Mucosa of descending colon (tissue), 3 donors: ENCODE measurements at regions not wholly inside any gene's neighbourhood (a gene's known extent, or its start where the extent isn't known, plus 50 kb on each side); places are given as distances from the start of the nearest gene placed in this dataset.

Source experiments
- ATAC-seq: fragments of 200-7000 bp; cut with Tn5 transposase; one replicate; pipeline ENCODE4 v1.9.1; 2020; ENCODE audit warnings: mild to moderate bottlenecking, moderate library complexity
- DNase-seq, 3 donors: peaks; one replicate each; pipeline ENCODE4 v3.0.0-alpha.2; 2020
- H3K36me3 ChIP-seq: fragments of 200-600 bp; one replicate; pipeline ENCODE4 v1.8.0; 2021; ENCODE audit warnings: low read depth, mild to moderate bottlenecking
- H3K4me1 ChIP-seq: fragments of 200-600 bp; one replicate; pipeline ENCODE4 v1.8.0; 2021; ENCODE audit warnings: low read depth, mild to moderate bottlenecking
- H3K4me3 ChIP-seq: fragments of 200-600 bp; one replicate; pipeline ENCODE4 v1.8.0; 2021; ENCODE audit warnings: mild to moderate bottlenecking
- H3K9me3 ChIP-seq: fragments of 200-600 bp; one replicate; pipeline ENCODE4 v1.8.0; 2021; ENCODE audit warnings: mild to moderate bottlenecking
- CTCF ChIP-seq: fragments of 200-600 bp; IDR thresholded peaks from one replicate; pipeline ENCODE4 v1.8.0; 2022; ENCODE audit warnings: antibody characterized with exemption, mild to moderate bottlenecking
- intact Hi-C, 2 donors: fragments of 100-400 bp; cut with DNase I in 1 of 2; cut with micrococcal nuclease in 1 of 2; formaldehyde crosslinking; loops; one replicate each; pipeline versions ENCODE4 v1.11.0 to v1.11.1; 2022; cut with DNase I, micrococcal nuclease
- donor health status: DM: no; HTN: no; CAD: no; lungs with moderate emphysema.
- donor health status: DM: no; HTN: no; CAD: no.
- donor health status: DM: no; HTN: yes; CAD: no.

- Histone ChIP-seq H3K36me3 (no peaks in the 10 kb centered on the region), H3K4me3 (no peak overlapping the region), H3K4me1 (no peaks in the 10 kb centered on the region), H3K9me3 (no peaks in the 10 kb centered on the region)
- DNase-seq (no peak), ATAC-seq (no peak)
- intact Hi-C loops, result no loop called here
- no peak for TF ChIP-seq CTCF
Observed at GRCh38 chr4:134531013-134531412, 329.4 kb upstream of the PABPC4L start.

DNA sequence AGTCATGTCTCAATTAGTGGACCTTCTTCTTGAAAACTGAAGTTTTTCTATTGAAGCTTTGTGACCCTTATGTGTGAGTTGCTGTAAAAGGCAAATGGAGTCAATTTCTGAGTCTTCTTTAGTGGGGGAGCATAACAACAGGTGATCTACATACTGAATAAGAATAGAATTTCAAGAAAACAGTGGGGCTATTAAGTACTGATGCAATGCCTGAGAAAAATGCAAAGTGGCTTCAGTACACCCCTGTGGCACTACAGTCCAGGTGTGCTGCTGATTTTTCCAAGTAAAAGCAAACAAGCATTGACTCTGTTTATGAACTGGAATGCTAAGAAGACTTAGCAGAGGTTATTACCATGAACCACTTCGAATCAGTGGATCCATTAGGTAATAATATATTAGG is 328.0 kb upstream of the PABPC4L start:
- no peaks in the 10 kb centered on the region for H3K4me1 ChIP-seq
- H3K4me3 ChIP-seq, result no peak overlapping the region
- no peak for TF ChIP-seq CTCF
- DNase-seq (no peak), ATAC-seq (no peak)
- intact Hi-C loops, result no loop called here
- H3K9me3 ChIP-seq, result no peaks in the 10 kb centered on the region
- no peaks in the 10 kb centered on the region for H3K36me3 ChIP-seq

- ATAC-seq (no peak), DNase-seq (no peak)
- Histone ChIP-seq H3K4me3 (no peak overlapping the region), H3K36me3 (no peaks in the 10 kb centered on the region), H3K9me3 (no peaks in the 10 kb centered on the region), H3K4me1 (no peaks in the 10 kb centered on the region)
- TF ChIP-seq CTCF, result no peak
- intact Hi-C loops, result no loop called here
Observed at GRCh38 chr4:134518574-134519217, 317.1 kb upstream of the PABPC4L start.

- no peak overlapping the region for H3K4me3 ChIP-seq
- no peaks in the 10 kb centered on the region for H3K36me3 ChIP-seq
- intact Hi-C loops, result no loop called here
- H3K9me3 ChIP-seq, result no peaks in the 10 kb centered on the region
- no peak for TF ChIP-seq CTCF
- no peaks in the 10 kb centered on the region for H3K4me1 ChIP-seq
- ATAC-seq (no peak), DNase-seq (no peak)
Observed at GRCh38 chr4:134510544-134510943, 309.0 kb upstream of the PABPC4L start.

- no peak for ATAC-seq
- intact Hi-C loops, result no loop called here
- no peaks in the 10 kb centered on the region for H3K4me1 ChIP-seq
- DNase-seq, result no peak
- no peak overlapping the region for H3K4me3 ChIP-seq
- TF ChIP-seq CTCF, result no peak
- no peaks in the 10 kb centered on the region for H3K36me3 ChIP-seq
- no peaks in the 10 kb centered on the region for H3K9me3 ChIP-seq
Observed at GRCh38 chr4:134505511-134505910, 303.9 kb upstream of the PABPC4L start.
